ENCODE measurements at regions not wholly inside any gene's neighbourhood (a gene's known extent, or its start where the extent isn't known, plus 50 kb on each side); places are given as distances from the start of the nearest gene placed in this dataset.

DNA sequence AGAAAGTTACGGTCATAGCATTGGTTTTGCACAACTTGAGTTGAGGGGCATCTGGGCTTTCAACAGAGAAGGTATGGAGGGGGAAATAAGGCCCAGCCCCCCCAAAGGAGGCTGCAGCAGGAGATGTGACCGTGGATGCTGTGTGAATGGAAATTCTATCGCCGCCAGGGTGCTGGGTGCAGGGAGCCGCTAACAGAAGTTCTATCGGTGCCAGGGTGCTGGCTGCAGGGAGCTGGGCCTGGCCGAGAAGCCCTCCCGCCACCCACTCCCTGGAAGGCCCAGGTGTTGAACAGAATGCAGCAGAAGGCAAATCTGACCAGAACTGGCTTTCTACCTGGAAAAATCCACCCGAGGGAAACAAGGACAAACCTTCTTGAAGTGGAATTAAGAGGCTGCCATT is 115.0 kb downstream of the SHANK2 start:
- no peak for TF ChIP-seq RBM17 (IDR thresholded peaks at IDR 0.05; ENCODE audit: borderline replicate concordance, low read depth, low read length)
- no peak for TF ChIP-seq MXI1 (IDR thresholded peaks at IDR 0.05; ENCODE audit: low read depth, low read length)
- no peak for TF ChIP-seq RAD21 (CRISPR knock-in tag; conservative IDR thresholded peaks at IDR 0.05 in 1 of 2, IDR thresholded peaks at IDR 0.05 in 1 of 2)
- no peak for TF ChIP-seq ZNF347 (CRISPR knock-in tag; IDR thresholded peaks at IDR 0.05; ENCODE audit: low read depth)
- no peak for TF ChIP-seq ZNF263 (CRISPR knock-in tag; IDR thresholded peaks at IDR 0.05; ENCODE audit: borderline replicate concordance)
- TF ChIP-seq, protein P1, sequence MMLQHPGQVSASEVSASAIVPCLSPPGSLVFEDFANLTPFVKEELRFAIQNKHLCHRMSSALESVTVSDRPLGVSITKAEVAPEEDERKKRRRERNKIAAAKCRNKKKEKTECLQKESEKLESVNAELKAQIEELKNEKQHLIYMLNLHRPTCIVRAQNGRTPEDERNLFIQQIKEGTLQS (IDR thresholded peaks at IDR 0.05) = no peak
- TF ChIP-seq, protein P1 (CRISPR knock-in tag; conservative IDR thresholded peaks at IDR 0.05) = no peak
- no peak for TF ChIP-seq WHSC1 (IDR thresholded peaks at IDR 0.05; ENCODE audit: low read length)
- no peaks in the 10 kb centered on the region for H3K9me1 ChIP-seq (ENCODE audit: control insufficient read depth, insufficient read depth, low read length)
- H3K9ac ChIP-seq (ENCODE audit: insufficient read depth in 1 of 2, low read depth in 2 of 2, low read length in 2 of 2) = no peak overlapping the region
- ATAC-seq (no peak), FAIRE-seq (no peak), DNase-seq (ENCODE audit: extremely low read depth in 1 of 4, low spot score in 3 of 4) (no peak)
- H3K9me3 ChIP-seq (replicated peaks; ENCODE audit: control insufficient read depth, insufficient read depth, low read depth, low read length) = no peaks in the 10 kb centered on the region
- H3K36me3 ChIP-seq (ENCODE audit: control insufficient read depth, insufficient read depth, low read length) = no peaks in the 10 kb centered on the region
- H3K4me2 ChIP-seq (ENCODE audit: insufficient read depth, low read length) = no peak overlapping the region
- H3K27ac ChIP-seq (ENCODE audit: extremely low read depth, low read depth, low read length) = no peak overlapping the region
- in situ Hi-C loops (cut with MboI) (no loop called here), intact Hi-C loops (cut with micrococcal nuclease) (no loop called here)
- H4K20me1 ChIP-seq (replicated peaks; ENCODE audit: control insufficient read depth, insufficient read depth, low read length) = no peaks in the 10 kb centered on the region; the same call in 1 of the 2 replicates
- CTCF ChIA-PET (ENCODE audit: low intra/inter-chr PET ratio) = no interaction called here
- POLR2A ChIA-PET = no interaction called here
- 6% methylated on average over 9 of the region's 9 CpGs for WGBS (ENCODE audit: insufficient coverage, low coverage, missing lambda C conversion rate)
- no peaks in the 10 kb centered on the region for H3K4me1 ChIP-seq (replicated peaks in 1 of 2; ENCODE audit: control insufficient read depth in 2 of 2, insufficient read depth in 2 of 2, low read length in 2 of 2)
- no peak overlapping the region for H2AFZ ChIP-seq (ENCODE audit: low read depth, low read length)
- H3K79me2 ChIP-seq (ENCODE audit: control insufficient read depth, insufficient read depth, low read length) = no peaks in the 10 kb centered on the region
- no peak overlapping the region for H3K4me3 ChIP-seq
- peaks cover 6 to 32% of the 10 kb centered on the region in 2 experiments; a peak in 3 of 5 replicates for H3K27me3 ChIP-seq (ENCODE audit: control insufficient read depth in 2 of 2, insufficient read depth in 2 of 2, low read length in 2 of 2)
- no TSS peak for BruUV-seq (replicated peaks)
